HepG2 (cell line): ENCODE measurements at regions not wholly inside any gene's neighbourhood (a gene's known extent, or its start where the extent isn't known, plus 50 kb on each side); places are given as distances from the start of the nearest gene placed in this dataset.

Experiments used
- AHDC1 ChIP-seq: sonication (generic); formaldehyde crosslinking; IDR thresholded peaks from 2 replicates; pipeline ENCODE4 v1.5.1; 2020; ENCODE audit warnings: mild to moderate bottlenecking, missing genetic modification reagents, borderline replicate concordance
- IRX3 ChIP-seq: sonication (generic); formaldehyde crosslinking; IDR thresholded peaks from 2 replicates; pipeline ENCODE4 v1.8.1; 2023; ENCODE audit warnings: mild to moderate bottlenecking, low read depth, missing genetic modification reagents, borderline replicate concordance
- JUND ChIP-seq: sonication (generic); formaldehyde crosslinking; IDR thresholded peaks from 2 replicates; pipeline ENCODE4 v1.8.0; 2022; ENCODE audit warnings: mild to moderate bottlenecking, missing genetic modification reagents
- KAT8 ChIP-seq: IDR thresholded peaks from 2 replicates; pipeline ENCODE4 v1.6.1; 2016; ENCODE audit warnings: missing genetic modification reagents, missing compliant biosample characterization
- KMT2B ChIP-seq: IDR thresholded peaks from 2 replicates; pipeline ENCODE4 v1.6.1; 2016; ENCODE audit warnings: missing genetic modification reagents, missing compliant biosample characterization
- PBX3 ChIP-seq: sonication (generic); formaldehyde crosslinking; IDR thresholded peaks from 2 replicates; pipeline ENCODE4 v1.8.1; 2023; ENCODE audit warnings: missing genetic modification reagents, inconsistent platforms, borderline replicate concordance
- ZBTB34 ChIP-seq: sonication (generic); formaldehyde crosslinking; IDR thresholded peaks from 2 replicates; pipeline ENCODE4 v1.8.0; 2022; ENCODE audit warnings: mild to moderate bottlenecking, missing genetic modification reagents
- ZHX1 ChIP-seq: sonication (generic); formaldehyde crosslinking; IDR thresholded peaks from 2 replicates; pipeline ENCODE4 v1.8.1; 2022; ENCODE audit warnings: low read depth, mild to moderate bottlenecking, missing genetic modification reagents
- ZMAT5 ChIP-seq: sonication (generic); formaldehyde crosslinking; IDR thresholded peaks from 2 replicates; pipeline ENCODE4 v1.5.0; 2020; ENCODE audit warnings: mild to moderate bottlenecking, low read depth, missing genetic modification reagents, borderline replicate concordance
- ZNF770 ChIP-seq: sonication (generic); formaldehyde crosslinking; IDR thresholded peaks from 2 replicates; pipeline ENCODE4 v1.5.0; 2020; ENCODE audit warnings: mild to moderate bottlenecking, missing genetic modification reagents

- TF ChIP-seq ZNF770 (CRISPR knock-in tag) (no peak), KAT8 (CRISPR knock-in tag) (no peak), KMT2B (CRISPR knock-in tag) (no peak), PBX3 (CRISPR knock-in tag) (no peak), JUND (CRISPR knock-in tag) (no peak), IRX3 (CRISPR knock-in tag) (no peak), ZBTB34 (CRISPR knock-in tag) (no peak), AHDC1 (CRISPR knock-in tag) (0 out of 2 replicates have a peak, but pooled peaks have one; percentile 28), ZMAT5 (CRISPR knock-in tag) (no peak), ZHX1 (CRISPR knock-in tag) (no peak)
Measured at GRCh38 chr6:54481091-54481490, 172.8 kb downstream of the TINAG start (continued).
